ENCODE measurements at regions not wholly inside any gene's neighbourhood (a gene's known extent, or its start where the extent isn't known, plus 50 kb on each side); places are given as distances from the start of the nearest gene placed in this dataset.
"Not testable (repeated sequence)": the region's sequence is repeated elsewhere in the genome, so short reads cannot be mapped to it uniquely, and the experiment has no call there.

GRCh38 chr4:166198516-166199310, 325.7 kb downstream of the TLL1 start:
- Mint-ChIP-seq H3K4me3 (no peak overlapping the region), H3K9me3 (no peaks in the 10 kb centered on the region), H3K27ac (ENCODE audit: unreplicated experiment) (no peak overlapping the region), H3K27me3 (ENCODE audit: low read depth) (no peaks in the 10 kb centered on the region), H3K36me3 (ENCODE audit: low read depth) (no peaks in the 10 kb centered on the region), H3K4me1 (no peaks in the 10 kb centered on the region)
- TF ChIP-seq, protein P1, sequence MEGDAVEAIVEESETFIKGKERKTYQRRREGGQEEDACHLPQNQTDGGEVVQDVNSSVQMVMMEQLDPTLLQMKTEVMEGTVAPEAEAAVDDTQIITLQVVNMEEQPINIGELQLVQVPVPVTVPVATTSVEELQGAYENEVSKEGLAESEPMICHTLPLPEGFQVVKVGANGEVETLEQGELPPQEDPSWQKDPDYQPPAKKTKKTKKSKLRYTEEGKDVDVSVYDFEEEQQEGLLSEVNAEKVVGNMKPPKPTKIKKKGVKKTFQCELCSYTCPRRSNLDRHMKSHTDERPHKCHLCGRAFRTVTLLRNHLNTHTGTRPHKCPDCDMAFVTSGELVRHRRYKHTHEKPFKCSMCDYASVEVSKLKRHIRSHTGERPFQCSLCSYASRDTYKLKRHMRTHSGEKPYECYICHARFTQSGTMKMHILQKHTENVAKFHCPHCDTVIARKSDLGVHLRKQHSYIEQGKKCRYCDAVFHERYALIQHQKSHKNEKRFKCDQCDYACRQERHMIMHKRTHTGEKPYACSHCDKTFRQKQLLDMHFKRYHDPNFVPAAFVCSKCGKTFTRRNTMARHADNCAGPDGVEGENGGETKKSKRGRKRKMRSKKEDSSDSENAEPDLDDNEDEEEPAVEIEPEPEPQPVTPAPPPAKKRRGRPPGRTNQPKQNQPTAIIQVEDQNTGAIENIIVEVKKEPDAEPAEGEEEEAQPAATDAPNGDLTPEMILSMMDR (conservative IDR thresholded peaks at IDR 0.05): no peak
- DNase-seq (ENCODE audit: low read depth, low spot score): no peak

GRCh38 chr4:166202991-166203390, 330.0 kb downstream of the TLL1 start:
- H3K4me1 Mint-ChIP-seq: no peaks in the 10 kb centered on the region
- H3K4me3 Mint-ChIP-seq: no peak overlapping the region
- no peaks in the 10 kb centered on the region for H3K9me3 Mint-ChIP-seq
- DNase-seq (ENCODE audit: low read depth, low spot score): no peak
- no peaks in the 10 kb centered on the region for H3K27me3 Mint-ChIP-seq (ENCODE audit: low read depth)
- no peak overlapping the region for H3K27ac Mint-ChIP-seq (ENCODE audit: unreplicated experiment)
- H3K36me3 Mint-ChIP-seq (ENCODE audit: low read depth): no peaks in the 10 kb centered on the region
- TF ChIP-seq, protein P1 (conservative IDR thresholded peaks at IDR 0.05): no peak

DNA sequence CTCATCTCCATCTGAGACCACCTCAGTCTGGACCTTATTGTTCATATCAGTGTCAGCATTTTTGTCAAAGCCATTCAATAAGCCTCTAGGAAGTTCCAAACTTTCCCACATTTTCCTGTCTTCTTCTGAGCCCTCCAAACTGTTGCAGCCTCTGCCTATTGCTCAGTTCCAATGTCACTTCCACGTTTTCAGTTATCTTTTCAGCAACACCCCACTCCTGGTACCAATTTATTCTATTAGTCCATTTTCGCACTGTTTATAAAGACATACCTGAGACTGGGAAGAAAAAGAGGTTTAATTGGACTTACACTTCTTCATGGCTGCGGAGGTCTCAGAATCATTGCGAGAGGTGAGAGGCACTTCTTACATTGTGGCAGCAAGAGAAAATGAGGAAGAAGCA, 339.3 kb downstream of the TLL1 start:
- not testable (repeated sequence) for H3K27ac Mint-ChIP-seq (ENCODE audit: unreplicated experiment); H3K27me3 Mint-ChIP-seq (ENCODE audit: low read depth); H3K4me3 Mint-ChIP-seq; DNase-seq (ENCODE audit: low read depth, low spot score); H3K4me1 Mint-ChIP-seq; H3K36me3 Mint-ChIP-seq (ENCODE audit: low read depth)
- peaks cover 10% of the 10 kb centered on the region for H3K9me3 Mint-ChIP-seq

GRCh38 chr4:166222271-166222670, 349.2 kb downstream of the TLL1 start:
- TF ChIP-seq, protein P1 (conservative IDR thresholded peaks at IDR 0.05): no peak
- no peaks in the 10 kb centered on the region for H3K36me3 Mint-ChIP-seq (ENCODE audit: low read depth)
- H3K4me3 Mint-ChIP-seq: no peak overlapping the region
- H3K9me3 Mint-ChIP-seq: no peaks in the 10 kb centered on the region
- no peaks in the 10 kb centered on the region for H3K4me1 Mint-ChIP-seq
- DNase-seq (ENCODE audit: low read depth, low spot score): no peak
- H3K27me3 Mint-ChIP-seq (ENCODE audit: low read depth): no peaks in the 10 kb centered on the region
- no peak overlapping the region for H3K27ac Mint-ChIP-seq (ENCODE audit: unreplicated experiment)

GRCh38 chr4:166228112-166228511, 355.1 kb downstream of the TLL1 start:
- no peaks in the 10 kb centered on the region for H3K36me3 Mint-ChIP-seq (ENCODE audit: low read depth)
- no peaks in the 10 kb centered on the region for H3K27me3 Mint-ChIP-seq (ENCODE audit: low read depth)
- peaks cover 5% of the 10 kb centered on the region for H3K9me3 Mint-ChIP-seq
- TF ChIP-seq, protein P1 (conservative IDR thresholded peaks at IDR 0.05): no peak
- H3K27ac Mint-ChIP-seq (ENCODE audit: unreplicated experiment): no peak overlapping the region
- H3K4me3 Mint-ChIP-seq: no peak overlapping the region
- no peaks in the 10 kb centered on the region for H3K4me1 Mint-ChIP-seq
- DNase-seq (ENCODE audit: low read depth, low spot score): no peak

DNA sequence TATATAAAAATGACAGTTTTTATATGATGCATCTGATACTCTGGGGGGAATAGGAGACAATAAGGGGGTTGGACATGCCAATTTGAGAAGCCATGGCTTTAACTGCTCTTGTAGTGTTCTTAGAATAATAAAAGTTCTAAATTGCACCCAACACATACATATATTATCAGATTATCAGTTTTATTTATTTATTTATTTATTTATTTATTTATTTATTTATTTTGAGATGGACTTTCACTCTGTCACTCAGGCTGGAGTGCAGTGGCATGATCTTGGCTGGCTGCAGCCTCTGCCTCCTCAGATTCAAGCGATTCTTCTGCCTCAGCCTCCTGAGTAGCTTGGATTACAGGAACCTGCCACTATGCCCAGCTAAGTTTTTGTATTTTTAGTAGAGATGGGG, 356.8 kb downstream of the TLL1 start:
- no peak overlapping the region for H3K4me3 Mint-ChIP-seq
- peaks cover 5% of the 10 kb centered on the region for H3K9me3 Mint-ChIP-seq
- no peaks in the 10 kb centered on the region for H3K27me3 Mint-ChIP-seq (ENCODE audit: low read depth)

More for the DNA sequence above, 356.8 kb downstream of the TLL1 start:
- no peak for DNase-seq (ENCODE audit: low read depth, low spot score)
- TF ChIP-seq, protein P1 (conservative IDR thresholded peaks at IDR 0.05): no peak
- no peaks in the 10 kb centered on the region for H3K36me3 Mint-ChIP-seq (ENCODE audit: low read depth)
- H3K4me1 Mint-ChIP-seq: no peaks in the 10 kb centered on the region
- no peak overlapping the region for H3K27ac Mint-ChIP-seq (ENCODE audit: unreplicated experiment)

Measured in neural crest cell (in vitro differentiated cells).